ENCODE measurements at regions not wholly inside any gene's neighbourhood (a gene's known extent, or its start where the extent isn't known, plus 50 kb on each side); places are given as distances from the start of the nearest gene placed in this dataset.

DNA sequence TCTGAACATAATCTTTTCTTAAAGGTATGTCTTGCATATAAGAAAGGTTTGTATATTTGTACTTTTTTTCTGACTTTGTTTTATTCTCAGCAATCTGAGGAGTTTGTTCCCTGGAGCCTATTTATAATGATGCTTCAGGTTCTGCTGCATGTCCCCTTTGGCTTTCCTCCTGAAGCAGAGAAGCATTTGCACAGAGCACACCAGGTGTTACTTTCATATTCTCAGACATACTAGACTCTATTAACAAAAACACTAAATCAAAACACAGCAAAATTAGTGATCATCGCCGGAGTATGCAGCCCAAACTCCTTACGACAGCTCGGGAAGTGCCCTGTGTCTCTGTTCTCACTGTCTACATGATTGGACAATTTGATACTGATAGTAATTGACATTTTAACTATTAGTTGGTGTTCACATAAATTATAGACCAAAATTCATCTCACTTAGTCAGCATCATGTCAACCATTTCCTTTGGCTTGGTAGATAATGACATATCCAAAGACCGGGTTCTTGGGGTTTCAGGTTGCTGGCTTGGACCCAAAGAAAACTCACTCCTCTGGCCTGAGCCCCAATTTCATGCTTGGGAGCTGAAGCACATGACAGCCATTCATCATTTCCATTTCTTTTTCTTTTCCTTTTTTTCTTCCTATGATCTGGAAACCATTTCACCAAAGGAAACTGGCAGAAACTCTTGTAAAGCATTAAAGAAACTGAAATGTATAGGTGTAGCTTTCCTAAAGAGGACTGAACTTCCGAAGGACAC lies 400.1 kb upstream of the NRP1 start:
- no peak for TF ChIP-seq TAF1 (IDR thresholded peaks at IDR 0.05; ENCODE audit: borderline replicate concordance, insufficient read depth, low read length)
- no peak for TF ChIP-seq SIN3A (IDR thresholded peaks at IDR 0.05; ENCODE audit: borderline replicate concordance, insufficient read depth, low read length)
- TF ChIP-seq POLR2AphosphoS5 (IDR thresholded peaks at IDR 0.05; ENCODE audit: low read depth, low read length) = no peak
- TF ChIP-seq REST (IDR thresholded peaks at IDR 0.05; ENCODE audit: insufficient read depth in 1 of 2, low read depth in 2 of 2, low read length in 2 of 2) = no peak

All from PFSK-1 (cell line).